ENCODE measurements at regions not wholly inside any gene's neighbourhood (a gene's known extent, or its start where the extent isn't known, plus 50 kb on each side); places are given as distances from the start of the nearest gene placed in this dataset.

- H3K36me3 ChIP-seq (ENCODE audit: insufficient read depth, low read length) = no peaks in the 10 kb centered on the region
- no peaks in the 10 kb centered on the region for H3K27me3 ChIP-seq (ENCODE audit: insufficient read depth, low read length)
- peaks cover 12% of the 10 kb centered on the region for H3K4me1 ChIP-seq (ENCODE audit: control insufficient read depth, insufficient read depth, low read length, unreplicated experiment)
- H3K79me2 ChIP-seq (ENCODE audit: control insufficient read depth, insufficient read depth, low read length, unreplicated experiment) = no peaks in the 10 kb centered on the region
- peak overlapping the region; percentile 14 for H2AFZ ChIP-seq (ENCODE audit: low read length, unreplicated experiment)
- H3K4me3 ChIP-seq (ENCODE audit: low read depth, low read length) = no peak overlapping the region
- peak overlapping the region; percentile 71 for H3K27ac ChIP-seq (ENCODE audit: low read depth, low read length)
Measured at GRCh38 chr6:45791211-45792168, 224.2 kb downstream of the CLIC5 start.

GRCh38 chr6:45789238-45789637, 226.4 kb downstream of the CLIC5 start:
- H3K27me3 ChIP-seq (ENCODE audit: insufficient read depth, low read length) = no peaks in the 10 kb centered on the region
- no peak overlapping the region for H3K4me3 ChIP-seq (ENCODE audit: low read depth, low read length)
- H3K27ac ChIP-seq (ENCODE audit: low read depth, low read length) = no peak overlapping the region
- no peaks in the 10 kb centered on the region for H3K79me2 ChIP-seq (ENCODE audit: control insufficient read depth, insufficient read depth, low read length, unreplicated experiment)
- no peak overlapping the region for H2AFZ ChIP-seq (ENCODE audit: low read length, unreplicated experiment)
- peaks cover 12% of the 10 kb centered on the region for H3K4me1 ChIP-seq (ENCODE audit: control insufficient read depth, insufficient read depth, low read length, unreplicated experiment)
- no peaks in the 10 kb centered on the region for H3K36me3 ChIP-seq (ENCODE audit: insufficient read depth, low read length)

GRCh38 chr6:45787384-45787783, 228.3 kb downstream of the CLIC5 start:
- Histone ChIP-seq H2AFZ (ENCODE audit: low read length, unreplicated experiment) (no peak overlapping the region), H3K27ac (ENCODE audit: low read depth, low read length) (no peak overlapping the region), H3K36me3 (ENCODE audit: insufficient read depth, low read length) (no peaks in the 10 kb centered on the region), H3K27me3 (ENCODE audit: insufficient read depth, low read length) (no peaks in the 10 kb centered on the region), H3K4me3 (ENCODE audit: low read depth, low read length) (no peak overlapping the region), H3K4me1 (ENCODE audit: control insufficient read depth, insufficient read depth, low read length, unreplicated experiment) (peaks cover 12% of the 10 kb centered on the region), H3K79me2 (ENCODE audit: control insufficient read depth, insufficient read depth, low read length, unreplicated experiment) (no peaks in the 10 kb centered on the region)

GRCh38 chr6:45786355-45786781, 229.3 kb downstream of the CLIC5 start:
- H3K79me2 ChIP-seq (ENCODE audit: control insufficient read depth, insufficient read depth, low read length, unreplicated experiment) = no peaks in the 10 kb centered on the region
- no peaks in the 10 kb centered on the region for H3K36me3 ChIP-seq (ENCODE audit: insufficient read depth, low read length)
- no peak overlapping the region for H3K4me3 ChIP-seq (ENCODE audit: low read depth, low read length)
- H2AFZ ChIP-seq (ENCODE audit: low read length, unreplicated experiment) = no peak overlapping the region
- H3K27ac ChIP-seq (ENCODE audit: low read depth, low read length) = no peak overlapping the region
- peaks cover 5% of the 10 kb centered on the region for H3K4me1 ChIP-seq (ENCODE audit: control insufficient read depth, insufficient read depth, low read length, unreplicated experiment)
- H3K27me3 ChIP-seq (ENCODE audit: insufficient read depth, low read length) = no peaks in the 10 kb centered on the region

GRCh38 chr6:45784250-45784649, 231.4 kb downstream of the CLIC5 start:
- no peaks in the 10 kb centered on the region for H3K79me2 ChIP-seq (ENCODE audit: control insufficient read depth, insufficient read depth, low read length, unreplicated experiment)
- no peak overlapping the region for H3K27ac ChIP-seq (ENCODE audit: low read depth, low read length)

GRCh38 chr6:45783716-45784115, 231.9 kb downstream of the CLIC5 start:
- Histone ChIP-seq H3K27me3 (ENCODE audit: insufficient read depth, low read length) (no peaks in the 10 kb centered on the region), H2AFZ (ENCODE audit: low read length, unreplicated experiment) (no peak overlapping the region), H3K36me3 (ENCODE audit: insufficient read depth, low read length) (no peaks in the 10 kb centered on the region), H3K4me1 (ENCODE audit: control insufficient read depth, insufficient read depth, low read length, unreplicated experiment) (no peaks in the 10 kb centered on the region), H3K79me2 (ENCODE audit: control insufficient read depth, insufficient read depth, low read length, unreplicated experiment) (no peaks in the 10 kb centered on the region), H3K4me3 (ENCODE audit: low read depth, low read length) (no peak overlapping the region), H3K27ac (ENCODE audit: low read depth, low read length) (no peak overlapping the region)

More at GRCh38 chr6:45784250-45784649, 231.4 kb downstream of the CLIC5 start:
- H3K27me3 ChIP-seq (ENCODE audit: insufficient read depth, low read length) = no peaks in the 10 kb centered on the region
- no peak overlapping the region for H2AFZ ChIP-seq (ENCODE audit: low read length, unreplicated experiment)
- H3K4me3 ChIP-seq (ENCODE audit: low read depth, low read length) = no peak overlapping the region
- no peaks in the 10 kb centered on the region for H3K36me3 ChIP-seq (ENCODE audit: insufficient read depth, low read length)
- H3K4me1 ChIP-seq (ENCODE audit: control insufficient read depth, insufficient read depth, low read length, unreplicated experiment) = no peaks in the 10 kb centered on the region

GRCh38 chr6:45781890-45782289, 233.8 kb downstream of the CLIC5 start:
- no peaks in the 10 kb centered on the region for H3K36me3 ChIP-seq (ENCODE audit: insufficient read depth, low read length)
- no peaks in the 10 kb centered on the region for H3K79me2 ChIP-seq (ENCODE audit: control insufficient read depth, insufficient read depth, low read length, unreplicated experiment)
- no peak overlapping the region for H2AFZ ChIP-seq (ENCODE audit: low read length, unreplicated experiment)
- H3K4me1 ChIP-seq (ENCODE audit: control insufficient read depth, insufficient read depth, low read length, unreplicated experiment) = no peaks in the 10 kb centered on the region
- H3K27me3 ChIP-seq (ENCODE audit: insufficient read depth, low read length) = no peaks in the 10 kb centered on the region; the same call in 1 of the 2 replicates
- H3K27ac ChIP-seq (ENCODE audit: low read depth, low read length) = no peak overlapping the region
- no peak overlapping the region for H3K4me3 ChIP-seq (ENCODE audit: low read depth, low read length)

GRCh38 chr6:45780523-45780922, 235.1 kb downstream of the CLIC5 start:
- no peak overlapping the region for H3K27ac ChIP-seq (ENCODE audit: low read depth, low read length)
- no peaks in the 10 kb centered on the region for H3K36me3 ChIP-seq (ENCODE audit: insufficient read depth, low read length)
- peaks cover 5% of the 10 kb centered on the region; the same call in 1 of the 2 replicates for H3K27me3 ChIP-seq (ENCODE audit: insufficient read depth, low read length)
- no peaks in the 10 kb centered on the region for H3K4me1 ChIP-seq (ENCODE audit: control insufficient read depth, insufficient read depth, low read length, unreplicated experiment)
- no peak overlapping the region for H3K4me3 ChIP-seq (ENCODE audit: low read depth, low read length)
- H2AFZ ChIP-seq (ENCODE audit: low read length, unreplicated experiment) = no peak overlapping the region
- no peaks in the 10 kb centered on the region for H3K79me2 ChIP-seq (ENCODE audit: control insufficient read depth, insufficient read depth, low read length, unreplicated experiment)

- Histone ChIP-seq H3K27me3 (ENCODE audit: insufficient read depth, low read length) (peaks cover 17% of the 10 kb centered on the region), H3K79me2 (ENCODE audit: control insufficient read depth, insufficient read depth, low read length, unreplicated experiment) (no peaks in the 10 kb centered on the region), H3K36me3 (ENCODE audit: insufficient read depth, low read length) (no peaks in the 10 kb centered on the region), H3K4me1 (ENCODE audit: control insufficient read depth, insufficient read depth, low read length, unreplicated experiment) (no peaks in the 10 kb centered on the region), H3K27ac (ENCODE audit: low read depth, low read length) (no peak overlapping the region), H3K4me3 (ENCODE audit: low read depth, low read length) (no peak overlapping the region), H2AFZ (ENCODE audit: low read length, unreplicated experiment) (no peak overlapping the region)
Measured at GRCh38 chr6:45775026-45775697, 240.5 kb downstream of the CLIC5 start.

GRCh38 chr6:45773906-45774305, 241.8 kb downstream of the CLIC5 start:
- no peaks in the 10 kb centered on the region for H3K4me1 ChIP-seq (ENCODE audit: control insufficient read depth, insufficient read depth, low read length, unreplicated experiment)
- H3K79me2 ChIP-seq (ENCODE audit: control insufficient read depth, insufficient read depth, low read length, unreplicated experiment) = no peaks in the 10 kb centered on the region
- H3K4me3 ChIP-seq (ENCODE audit: low read depth, low read length) = no peak overlapping the region
- H3K27ac ChIP-seq (ENCODE audit: low read depth, low read length) = no peak overlapping the region
- H2AFZ ChIP-seq (ENCODE audit: low read length, unreplicated experiment) = no peak overlapping the region
- H3K27me3 ChIP-seq (ENCODE audit: insufficient read depth, low read length) = peaks cover 17% of the 10 kb centered on the region
- no peaks in the 10 kb centered on the region for H3K36me3 ChIP-seq (ENCODE audit: insufficient read depth, low read length)
